CD4-positive, alpha-beta T cell (primary cell): ENCODE measurements at regions not wholly inside any gene's neighbourhood (a gene's known extent, or its start where the extent isn't known, plus 50 kb on each side); places are given as distances from the start of the nearest gene placed in this dataset.

Experiments
- ATAC-seq: fragments of 200-7000 bp; cut with Tn5 transposase; one replicate; pipeline ENCODE4 v1.10.0; 2022; ENCODE audit warnings: mild to moderate bottlenecking; ENCODE audit not compliant: poor library complexity
- CTCF ChIA-PET: fragments of 350-600 bp; sonication (Branson Sonifier 250); formaldehyde crosslinking; loops from one replicate; lab custom pipeline; 2021; ENCODE audit warnings: antibody characterized with exemption, inconsistent platforms; lab: Charles Lee
- POLR2A ChIA-PET: fragments of 350-600 bp; sonication (Branson Sonifier 250); formaldehyde crosslinking; loops from one replicate; lab custom pipeline; 2021; ENCODE audit warnings: antibody characterized with exemption, inconsistent platforms; lab: Charles Lee
- DNase-seq, 14 experiments: peaks; one replicate each; pipeline ENCODE4 v3.0.0-alpha.2; 2013 to 2020; ENCODE audit warnings: mixed read lengths in 2 of 14
- H3K27ac ChIP-seq, 2 donors: one replicate each; pipeline versions ENCODE4 v1.5.1 to v1.7.0; 2013; ENCODE audit warnings: low read length in 2 of 2, low read depth in 1 of 2, mild to moderate bottlenecking in 1 of 2
- H3K27me3 ChIP-seq, 2 experiments: 1 replicate in 1 of 2; 2 replicates in 1 of 2; pipeline versions ENCODE4 v1.6.1 to v1.7.0; 2013; ENCODE audit warnings: low read length in 2 of 2, control low read depth in 1 of 2, mild to moderate bottlenecking in 1 of 2, moderate library complexity in 1 of 2; ENCODE audit not compliant: insufficient read depth in 2 of 2, control insufficient read depth in 1 of 2
- H3K36me3 ChIP-seq: one replicate; pipeline ENCODE4 v1.6.1; 2013; ENCODE audit warnings: low read length, control low read depth; ENCODE audit not compliant: insufficient read depth
- H3K4me1 ChIP-seq: one replicate; pipeline ENCODE4 v1.6.1; 2013; ENCODE audit warnings: low read length, control low read depth; ENCODE audit not compliant: insufficient read depth
- H3K4me3 ChIP-seq: one replicate; pipeline ENCODE4 v1.5.1; 2013; ENCODE audit warnings: mild to moderate bottlenecking, low read length, moderate library complexity
- H3K9me3 ChIP-seq, 2 experiments: 1 replicate in 1 of 2; 2 replicates in 1 of 2; pipeline versions ENCODE4 v1.6.1 to v1.7.0; 2013; ENCODE audit warnings: low read length in 2 of 2, mild to moderate bottlenecking in 2 of 2, control low read depth in 1 of 2, moderate library complexity in 1 of 2; ENCODE audit not compliant: control insufficient read depth in 1 of 2, insufficient read depth in 1 of 2
- H3K27ac Mint-ChIP-seq: one replicate; pipeline ENCODE4 v1.8.0; 2020; ENCODE audit warnings: mixed read lengths
- H3K27me3 Mint-ChIP-seq: one replicate; pipeline ENCODE4 v1.8.0; 2021; ENCODE audit warnings: mixed read lengths
- H3K36me3 Mint-ChIP-seq: one replicate; pipeline ENCODE4 v1.8.0; 2021; ENCODE audit warnings: low read depth, mixed read lengths
- H3K4me1 Mint-ChIP-seq: one replicate; pipeline ENCODE4 v1.8.0; 2021; ENCODE audit warnings: low read depth, mixed read lengths
- H3K4me3 Mint-ChIP-seq: one replicate; pipeline ENCODE4 v1.8.0; 2020; ENCODE audit warnings: mild to moderate bottlenecking, mixed read lengths
- H3K9me3 Mint-ChIP-seq: one replicate; pipeline ENCODE4 v1.8.0; 2020; ENCODE audit warnings: mixed read lengths
- CTCF ChIP-seq: fragments of 200-600 bp; IDR thresholded peaks from one replicate; pipeline ENCODE4 v1.8.0; 2022; ENCODE audit warnings: antibody characterized with exemption, mild to moderate bottlenecking
- intact Hi-C, 2 experiments: fragments of 100-400 bp; cut with DNase I in 1 of 2; cut with micrococcal nuclease in 1 of 2; formaldehyde crosslinking; loops; one replicate each; pipeline versions ENCODE4 v1.15.1 to v1.9.0; 2023 to 2025; cut with DNase I, micrococcal nuclease

DNA sequence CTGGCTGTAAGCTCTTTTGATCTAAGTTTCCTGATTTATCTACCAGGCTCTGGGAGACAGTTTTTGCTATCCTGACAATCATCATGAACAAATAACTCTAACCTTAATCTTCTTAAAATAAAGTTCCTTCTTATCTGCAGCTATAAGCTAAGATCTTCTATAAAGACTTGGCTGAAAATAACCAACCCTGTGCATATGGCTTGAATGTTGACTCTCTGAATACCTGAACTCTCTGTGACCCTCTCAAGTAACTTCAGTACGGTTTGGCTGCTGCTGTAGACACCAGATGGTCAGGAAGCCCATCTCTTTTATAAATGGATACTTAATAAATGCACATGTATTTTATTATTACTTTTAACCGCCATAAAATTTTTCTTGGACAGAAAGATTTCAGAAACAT, 412.4 kb upstream of the CBLB start:
- Mint-ChIP-seq H3K4me1 (peaks cover 8% of the 10 kb centered on the region), H3K4me3 (no peak overlapping the region), H3K36me3 (no peaks in the 10 kb centered on the region), H3K9me3 (no peaks in the 10 kb centered on the region), H3K27ac (no peak overlapping the region), H3K27me3 (no peaks in the 10 kb centered on the region)
- DNase-seq (no peak), ATAC-seq (no peak)
- Histone ChIP-seq H3K27ac (no peak overlapping the region), H3K4me1 (no peaks in the 10 kb centered on the region), H3K4me3 (no peak overlapping the region), H3K27me3 (no peaks in the 10 kb centered on the region), H3K9me3 (no peaks in the 10 kb centered on the region), H3K36me3 (no peaks in the 10 kb centered on the region)
- CTCF ChIA-PET, result no interaction called here
- POLR2A ChIA-PET, result no interaction called here
- no peak for TF ChIP-seq CTCF
- intact Hi-C loops, result no loop called here

DNA sequence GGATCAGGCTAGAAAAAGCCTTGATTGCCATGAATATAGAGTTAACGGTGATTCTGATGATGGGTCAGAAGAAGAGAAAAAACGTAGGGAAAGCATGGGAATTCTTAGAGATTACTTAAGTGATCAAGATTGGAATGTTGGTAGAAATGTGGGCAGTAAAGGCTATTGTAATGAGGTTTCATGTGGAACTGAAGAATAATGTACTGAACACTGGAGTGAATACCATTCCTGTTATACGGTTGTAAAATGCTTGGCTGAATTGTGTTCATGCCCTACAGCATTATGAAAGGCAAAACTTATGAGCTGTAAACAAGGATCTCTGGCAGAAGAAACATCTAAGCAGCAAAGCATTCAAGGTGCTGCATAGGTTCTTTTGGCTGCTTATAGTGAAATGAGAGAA, 414.1 kb upstream of the CBLB start:
- Mint-ChIP-seq H3K36me3 (no peaks in the 10 kb centered on the region), H3K9me3 (peaks cover 2% of the 10 kb centered on the region), H3K4me1 (no peaks in the 10 kb centered on the region), H3K27me3 (no peaks in the 10 kb centered on the region), H3K27ac (no peak overlapping the region), H3K4me3 (no peak overlapping the region)
- Histone ChIP-seq H3K4me3 (no peak overlapping the region), H3K27me3 (no peaks in the 10 kb centered on the region), H3K9me3 (no peaks in the 10 kb centered on the region), H3K36me3 (no peaks in the 10 kb centered on the region), H3K27ac (no peak overlapping the region), H3K4me1 (no peaks in the 10 kb centered on the region)
- DNase-seq, result no peak
- intact Hi-C loops, result no loop called here
- CTCF ChIA-PET, result no interaction called here
- no peak for TF ChIP-seq CTCF
- no peak for ATAC-seq
- POLR2A ChIA-PET, result no interaction called here

DNA sequence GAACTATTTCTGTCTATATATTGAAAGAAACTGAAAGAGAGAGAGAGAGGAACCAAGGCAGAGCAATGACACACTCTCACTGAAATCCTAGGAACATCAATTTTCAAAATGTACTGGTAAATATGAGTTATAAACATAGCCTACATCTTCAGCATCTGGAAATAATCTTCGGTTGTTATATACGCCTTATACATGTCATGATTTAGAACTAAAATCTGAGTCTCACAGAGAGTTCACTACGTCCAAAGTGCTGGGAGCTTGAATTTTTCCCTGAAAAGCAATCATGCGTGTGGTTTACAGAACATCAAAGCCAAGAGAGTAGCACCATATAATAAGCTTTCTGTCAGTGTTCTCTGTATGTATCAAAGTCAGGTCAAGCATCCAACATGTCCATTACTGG, 420.0 kb upstream of the CBLB start:
- Mint-ChIP-seq H3K9me3 (peaks cover 2% of the 10 kb centered on the region), H3K27ac (no peak overlapping the region), H3K4me1 (peaks cover 9% of the 10 kb centered on the region), H3K36me3 (no peaks in the 10 kb centered on the region), H3K27me3 (no peaks in the 10 kb centered on the region), H3K4me3 (no peak overlapping the region)
- H3K9me3 ChIP-seq, result no peaks in the 10 kb centered on the region
- H3K36me3 ChIP-seq, result no peaks in the 10 kb centered on the region
- no peak for ATAC-seq
- no peaks in the 10 kb centered on the region for H3K27me3 ChIP-seq
- no peak overlapping the region for H3K4me3 ChIP-seq
- intact Hi-C loops, result no loop called here
- DNase-seq, result no peak
- TF ChIP-seq CTCF, result no peak
- H3K4me1 ChIP-seq, result no peaks in the 10 kb centered on the region
- H3K27ac ChIP-seq, result no peak overlapping the region
- CTCF ChIA-PET, result no interaction called here
- POLR2A ChIA-PET, result no interaction called here
